ENCODE measurements at regions not wholly inside any gene's neighbourhood (a gene's known extent, or its start where the extent isn't known, plus 50 kb on each side); places are given as distances from the start of the nearest gene placed in this dataset.

GRCh38 chr1:22236166-22236565 lies 93.3 kb upstream of the WNT4 start:
- TF ChIP-seq CTCF (IDR thresholded peaks at IDR 0.05) = no peak
- TF ChIP-seq ZFX (IDR thresholded peaks at IDR 0.05; ENCODE audit: borderline replicate concordance) = no peak
